SW480 (cell line): ENCODE measurements at regions not wholly inside any gene's neighbourhood (a gene's known extent, or its start where the extent isn't known, plus 50 kb on each side); places are given as distances from the start of the nearest gene placed in this dataset.

Experiments used
- DNase-seq: peaks from one replicate; pipeline ENCODE4 v3.0.0-alpha.2; 2016; ENCODE audit warnings: low spot score

DNA sequence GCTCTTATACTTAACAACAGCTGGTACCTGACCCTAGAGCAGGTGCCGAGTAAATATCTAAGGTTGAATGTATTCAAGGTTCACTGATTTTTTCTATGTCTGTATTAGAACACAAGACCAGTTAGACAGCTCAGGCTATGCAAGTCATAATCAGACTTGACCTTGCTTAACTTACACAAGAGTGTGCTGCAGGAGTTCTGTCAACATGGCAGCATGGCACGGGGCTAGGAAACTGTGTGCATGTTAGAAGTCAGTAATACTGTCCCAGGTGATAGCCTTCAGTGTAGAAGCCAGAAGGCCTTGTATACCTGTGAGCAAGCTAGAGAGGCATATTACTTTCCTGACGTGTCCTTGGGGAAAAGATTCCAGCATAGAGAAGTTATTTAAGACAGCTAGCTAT lies 253.1 kb downstream of the FAT3 start:
- DNase-seq: no peak

GRCh38 chr11:92480499-92480898 lies 255.9 kb downstream of the FAT3 start:
- DNase-seq: no peak

DNA sequence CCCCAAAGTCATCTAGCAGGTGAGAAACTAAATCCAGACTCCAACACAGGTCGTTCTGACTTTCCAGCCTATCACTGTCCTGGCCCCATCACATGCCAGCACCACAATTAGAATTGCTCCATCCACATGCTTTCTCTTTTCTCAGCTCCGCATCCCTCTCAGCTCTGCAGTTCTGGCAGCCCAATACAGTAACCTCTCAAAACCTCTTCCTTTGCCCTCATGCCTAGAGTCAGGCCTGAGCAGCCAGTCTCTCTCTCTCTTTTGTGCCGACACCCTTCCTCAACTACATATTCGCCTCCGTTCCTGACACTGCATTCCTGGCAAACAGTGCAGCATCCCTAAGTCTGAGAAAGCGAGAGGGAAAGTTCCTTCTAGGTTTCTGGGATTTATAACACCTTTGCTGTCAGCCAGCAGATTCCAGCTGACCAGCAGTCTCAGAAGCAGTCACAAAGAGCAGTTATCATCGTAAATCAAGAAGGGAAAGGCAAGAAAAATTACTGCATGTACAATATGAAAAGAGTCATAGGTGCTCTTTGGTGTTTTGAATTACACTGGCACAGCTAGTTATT lies 258.0 kb downstream of the FAT3 start:
- DNase-seq: no peak

DNA sequence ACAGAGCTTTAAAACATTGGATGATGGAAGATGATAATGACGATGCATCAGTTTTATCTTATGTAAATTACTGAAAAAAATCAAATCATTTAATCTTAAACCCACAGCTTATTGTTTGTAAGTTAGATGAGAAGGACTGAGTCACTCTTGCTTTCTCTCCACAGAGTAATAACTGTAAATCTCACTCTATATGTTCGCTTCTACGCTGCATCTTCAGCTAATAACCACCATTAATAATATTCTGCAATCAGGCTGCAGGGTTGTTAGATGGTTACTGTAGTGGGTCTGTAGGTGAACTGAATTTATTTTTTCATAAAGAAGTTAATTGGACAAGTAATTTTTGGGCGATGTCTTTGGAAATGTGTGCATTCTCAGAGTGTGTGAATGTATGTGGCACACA lies 260.0 kb downstream of the FAT3 start:
- no peak for DNase-seq

- DNase-seq: no peak
Observed at GRCh38 chr11:92489826-92490399, 265.3 kb downstream of the FAT3 start.

GRCh38 chr11:92492372-92492771 lies 267.8 kb downstream of the FAT3 start:
- DNase-seq: no peak

DNA sequence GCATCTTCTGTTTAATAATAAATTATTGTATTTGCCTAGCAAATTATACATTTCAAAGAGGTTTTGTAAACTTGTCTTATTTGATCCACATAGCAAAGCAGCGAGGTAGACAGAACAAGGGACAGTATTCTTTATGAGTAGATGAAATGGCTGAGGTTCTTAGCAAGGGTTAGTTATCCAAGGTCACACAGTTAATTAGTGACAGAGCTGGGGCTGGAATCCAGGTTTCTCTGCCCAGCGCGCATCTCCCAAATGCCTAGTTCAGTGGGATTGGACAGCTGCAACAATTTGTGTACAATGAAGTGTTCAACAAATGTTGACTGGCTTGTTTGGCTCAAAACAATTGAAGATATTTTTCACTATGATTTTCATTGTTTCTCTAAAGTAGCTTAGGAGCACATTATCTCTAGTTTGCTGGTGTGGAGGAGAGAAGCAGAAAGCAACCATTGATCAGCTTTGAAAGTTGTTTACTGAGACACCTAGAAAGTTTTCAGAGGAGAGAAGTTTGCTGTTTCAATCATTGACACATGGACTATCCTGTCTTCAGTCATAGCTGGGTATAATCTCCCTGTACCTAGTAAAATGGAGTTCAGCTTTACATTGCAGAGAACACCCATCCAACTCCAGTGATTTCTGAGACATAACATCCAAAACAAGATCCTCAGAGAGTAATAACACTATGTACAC lies 270.6 kb downstream of the FAT3 start:
- DNase-seq: no peak

DNA sequence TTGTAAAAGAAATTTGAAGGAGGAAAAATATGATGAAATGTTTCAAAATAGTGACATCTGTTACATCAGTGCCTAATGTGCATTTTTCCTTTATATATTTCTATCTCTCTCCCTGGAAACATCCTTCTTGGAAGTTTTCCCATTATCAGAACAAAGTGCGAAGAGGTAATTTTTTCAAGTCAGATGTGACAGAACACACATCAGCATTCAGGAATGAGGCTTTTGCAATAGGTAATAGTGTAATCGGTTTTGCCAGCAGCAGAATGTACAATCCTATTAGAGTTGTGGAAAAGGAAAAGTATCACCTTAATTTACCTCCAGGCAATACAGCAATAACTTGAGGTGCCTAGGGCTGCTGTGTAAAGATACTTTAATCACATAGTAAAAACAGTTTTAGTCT lies 275.8 kb downstream of the FAT3 start:
- DNase-seq: no peak

DNA sequence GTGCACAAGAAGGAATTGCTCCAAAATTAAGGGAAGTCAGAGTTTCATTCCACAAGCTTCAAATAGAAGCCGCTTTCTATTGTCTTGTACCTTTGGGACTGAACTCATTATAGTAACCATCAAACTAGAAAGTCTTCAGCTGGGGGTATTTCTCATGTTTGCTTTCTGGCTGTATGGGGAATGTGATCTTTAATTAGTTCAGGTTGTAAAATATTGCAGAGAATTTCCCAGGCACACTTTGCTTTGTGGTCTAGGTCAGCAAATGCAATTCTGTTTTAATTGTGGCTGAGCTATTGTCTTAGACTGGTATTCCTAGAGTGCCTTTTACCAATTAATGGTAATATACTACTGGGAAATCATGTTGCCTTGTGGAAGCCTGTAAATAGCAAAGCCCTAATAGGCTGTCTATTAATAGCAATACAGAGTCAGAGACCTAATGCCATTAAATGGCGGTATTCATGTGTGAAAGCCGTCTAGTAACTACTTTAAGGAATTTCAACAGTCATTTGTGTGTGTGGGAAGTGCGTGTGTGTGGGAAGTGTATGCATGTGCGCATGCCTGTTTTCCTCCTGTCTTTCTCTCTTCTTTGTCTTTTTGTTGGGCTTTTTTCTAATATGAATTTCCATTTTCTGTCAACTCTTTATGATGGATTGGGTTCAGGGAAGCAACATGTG lies 276.6 kb downstream of the FAT3 start:
- no peak for DNase-seq

GRCh38 chr11:92504004-92504403 lies 279.4 kb downstream of the FAT3 start:
- DNase-seq: no peak

- no peak for DNase-seq
Observed at GRCh38 chr11:92504534-92504933, 279.9 kb downstream of the FAT3 start.

DNA sequence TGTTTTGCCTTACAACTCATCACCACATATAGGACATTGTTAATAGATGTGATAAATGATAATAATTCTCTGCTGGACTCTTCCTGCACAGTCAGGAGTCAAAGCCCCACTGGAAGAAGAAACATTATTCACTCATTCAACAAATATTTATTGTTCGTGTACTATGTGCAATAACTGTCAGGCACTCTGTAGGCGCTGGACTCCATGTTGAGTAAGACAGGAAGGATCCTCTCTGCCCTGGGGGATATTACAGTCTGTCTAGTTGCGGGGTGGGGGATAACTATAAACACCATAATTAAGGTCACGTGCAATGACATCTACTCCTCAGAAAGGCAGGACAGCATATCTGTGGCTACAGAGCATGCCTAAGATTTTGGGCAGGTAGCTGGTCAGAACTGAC lies 281.1 kb downstream of the FAT3 start:
- DNase-seq: no peak

DNA sequence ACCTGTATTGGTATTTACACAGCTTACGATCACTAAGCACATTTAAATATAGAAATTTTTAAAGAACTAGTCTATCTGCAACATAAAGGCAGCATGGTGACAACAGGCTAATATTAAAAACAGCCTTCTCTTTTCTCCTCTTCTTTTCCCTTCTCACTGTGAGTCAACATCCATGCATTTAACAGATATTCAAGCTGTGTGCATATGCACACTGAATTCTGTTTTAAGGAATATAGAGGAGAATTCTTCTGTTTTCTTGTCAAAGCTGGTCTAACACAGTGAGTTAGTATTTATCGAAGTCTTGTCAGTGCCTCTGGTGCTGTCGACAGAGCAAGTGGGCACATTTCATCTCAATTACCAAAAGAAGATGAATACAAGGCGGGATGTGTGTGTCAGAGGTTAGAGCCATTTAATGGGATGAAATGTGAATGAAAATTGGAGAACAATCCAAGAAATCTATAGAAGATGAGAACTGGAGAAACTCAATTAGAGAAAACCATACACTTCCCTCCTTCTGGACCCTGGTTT lies 282.3 kb downstream of the FAT3 start:
- no peak for DNase-seq

DNA sequence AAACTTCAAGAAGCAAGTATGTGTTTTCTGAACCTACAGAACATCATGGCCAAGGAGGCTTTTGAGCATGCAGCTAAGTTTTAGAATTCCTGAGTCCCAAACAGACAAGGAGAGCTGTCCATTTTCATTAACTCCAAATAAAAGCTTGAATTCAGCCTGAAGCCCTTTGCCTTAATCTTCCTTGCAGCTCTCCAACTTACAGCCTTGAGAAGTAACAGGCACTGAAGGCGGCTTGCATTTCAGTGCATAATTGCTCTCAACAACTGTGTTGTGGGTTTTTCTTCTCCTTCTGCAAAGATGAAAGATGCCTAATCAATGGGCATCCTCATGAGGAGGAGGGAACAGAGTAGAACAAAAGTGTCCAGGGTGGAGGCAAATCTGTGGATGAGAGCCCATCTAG lies 286.0 kb downstream of the FAT3 start:
- no peak for DNase-seq

- no peak for DNase-seq
Observed at GRCh38 chr11:92511522-92512203, 287.0 kb downstream of the FAT3 start.

- DNase-seq: no peak
Observed at GRCh38 chr11:92512204-92512569, 287.6 kb downstream of the FAT3 start.

GRCh38 chr11:92523611-92524010 lies 299.0 kb downstream of the FAT3 start:
- no peak for DNase-seq

GRCh38 chr11:92524542-92524941 lies 299.9 kb downstream of the FAT3 start:
- no peak for DNase-seq

- no peak for DNase-seq
Observed at GRCh38 chr11:92527467-92527866, 302.8 kb downstream of the FAT3 start.

DNA sequence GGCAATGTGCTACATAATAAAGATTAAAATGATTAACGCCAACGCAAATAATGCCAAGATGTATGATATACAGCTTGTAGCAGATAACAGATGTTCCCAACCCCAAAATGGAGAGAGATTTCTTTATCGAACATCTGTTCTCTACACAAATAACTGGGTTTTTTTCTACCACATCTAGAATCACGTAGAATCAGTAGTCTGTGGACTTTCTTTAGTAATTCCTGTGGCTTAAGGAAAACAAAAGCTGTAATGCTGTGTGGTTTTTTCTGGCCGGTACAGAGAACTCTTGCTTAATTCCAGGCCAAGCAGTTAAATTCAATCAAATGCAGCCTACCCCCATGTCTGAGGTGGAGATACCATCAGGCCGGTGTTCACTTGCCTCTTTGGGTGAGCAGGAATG lies 303.4 kb downstream of the FAT3 start:
- DNase-seq: no peak

GRCh38 chr11:92531065-92531739 lies 306.6 kb downstream of the FAT3 start:
- no peak for DNase-seq
